ENCODE measurements at regions not wholly inside any gene's neighbourhood (a gene's known extent, or its start where the extent isn't known, plus 50 kb on each side); places are given as distances from the start of the nearest gene placed in this dataset.

GRCh38 chr19:29405728-29405995, 120.1 kb upstream of the VSTM2B start:
- CTCF ChIA-PET: interaction anchor here (0.6 kb wide), 1 partner anchor 32 kb away, joined by 4 read pairs; no protein-coding TSS in a partner anchor
- TF ChIP-seq, protein P1, sequence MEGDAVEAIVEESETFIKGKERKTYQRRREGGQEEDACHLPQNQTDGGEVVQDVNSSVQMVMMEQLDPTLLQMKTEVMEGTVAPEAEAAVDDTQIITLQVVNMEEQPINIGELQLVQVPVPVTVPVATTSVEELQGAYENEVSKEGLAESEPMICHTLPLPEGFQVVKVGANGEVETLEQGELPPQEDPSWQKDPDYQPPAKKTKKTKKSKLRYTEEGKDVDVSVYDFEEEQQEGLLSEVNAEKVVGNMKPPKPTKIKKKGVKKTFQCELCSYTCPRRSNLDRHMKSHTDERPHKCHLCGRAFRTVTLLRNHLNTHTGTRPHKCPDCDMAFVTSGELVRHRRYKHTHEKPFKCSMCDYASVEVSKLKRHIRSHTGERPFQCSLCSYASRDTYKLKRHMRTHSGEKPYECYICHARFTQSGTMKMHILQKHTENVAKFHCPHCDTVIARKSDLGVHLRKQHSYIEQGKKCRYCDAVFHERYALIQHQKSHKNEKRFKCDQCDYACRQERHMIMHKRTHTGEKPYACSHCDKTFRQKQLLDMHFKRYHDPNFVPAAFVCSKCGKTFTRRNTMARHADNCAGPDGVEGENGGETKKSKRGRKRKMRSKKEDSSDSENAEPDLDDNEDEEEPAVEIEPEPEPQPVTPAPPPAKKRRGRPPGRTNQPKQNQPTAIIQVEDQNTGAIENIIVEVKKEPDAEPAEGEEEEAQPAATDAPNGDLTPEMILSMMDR (conservative IDR thresholded peaks at IDR 0.05; ENCODE audit: low read depth): no peak

DNA sequence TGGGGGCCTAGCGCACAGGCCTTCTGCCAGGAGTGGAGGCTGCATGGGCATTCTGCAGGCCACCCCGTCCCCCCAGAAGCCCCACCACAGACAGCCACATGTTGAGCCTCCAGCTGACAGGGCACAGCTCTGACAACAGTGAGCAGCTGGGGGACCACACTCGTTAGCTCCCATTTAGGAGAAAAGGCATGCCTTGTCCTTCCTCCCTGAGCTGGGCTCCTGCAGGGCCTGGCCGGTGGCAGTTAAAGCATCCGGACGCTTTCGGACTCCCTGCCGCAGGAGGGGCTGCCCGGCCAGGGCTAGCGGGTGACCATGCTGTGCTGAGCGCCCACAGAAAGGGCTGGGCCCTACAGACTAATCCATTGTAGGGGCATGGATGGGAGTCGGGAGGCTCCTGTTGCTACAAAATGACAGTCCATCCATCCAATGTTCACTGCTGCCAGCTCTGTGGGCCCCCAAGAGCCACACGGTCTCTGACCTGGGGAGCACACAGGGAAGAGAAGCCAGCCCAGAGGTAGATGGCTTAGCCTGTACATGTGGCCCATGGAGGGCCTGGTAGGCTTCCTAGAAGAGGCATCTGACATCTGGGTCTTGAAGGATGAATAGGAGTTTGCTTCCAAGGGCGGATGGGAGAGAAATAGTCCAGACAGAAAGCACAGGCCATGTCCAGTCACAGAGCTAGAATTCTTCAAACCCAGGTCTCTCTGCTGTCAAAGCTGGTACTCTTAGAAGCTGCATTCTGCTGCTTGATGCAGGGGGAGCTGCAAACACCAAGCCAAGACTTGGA, 116.5 kb upstream of the VSTM2B start:
- ChIA-PET CTCF (interaction anchor here (0.6 kb wide), 2 partner anchors 13 to 79 kb away, joined by 3 read pairs; no protein-coding TSS in a partner anchor), POLR2A (ENCODE audit: low non-redundant PET) (no interaction called here)
- H3K27ac ChIP-seq: no peak overlapping the region
- no peak for DNase-seq (ENCODE audit: low spot score)
- TF ChIP-seq, protein P1 (conservative IDR thresholded peaks at IDR 0.05; ENCODE audit: low read depth): no peak

More at GRCh38 chr19:29405728-29405995, 120.1 kb upstream of the VSTM2B start:
- no peak for DNase-seq (ENCODE audit: low spot score)
- POLR2A ChIA-PET (ENCODE audit: low non-redundant PET): interaction anchor here (0.5 kb wide), 1 partner anchor 14 kb away, joined by 3 read pairs; no protein-coding TSS in a partner anchor
- H3K27ac ChIP-seq: no peak overlapping the region

- TF ChIP-seq, protein P1 (conservative IDR thresholded peaks at IDR 0.05; ENCODE audit: low read depth): no peak
- no peak for DNase-seq (ENCODE audit: low spot score)
- CTCF ChIA-PET: interaction anchor here (0.6 kb wide), 1 partner anchor 326 kb away, joined by 3 read pairs; no protein-coding TSS in a partner anchor
- no peak overlapping the region for H3K27ac ChIP-seq
- POLR2A ChIA-PET (ENCODE audit: low non-redundant PET): no interaction called here
Measured at GRCh38 chr19:29410601-29411000, 115.2 kb upstream of the VSTM2B start.

GRCh38 chr19:29411113-29411581, 114.6 kb upstream of the VSTM2B start:
- ChIA-PET CTCF (no interaction called here), POLR2A (ENCODE audit: low non-redundant PET) (no interaction called here)
- H3K27ac ChIP-seq: no peak overlapping the region
- TF ChIP-seq, protein P1 (conservative IDR thresholded peaks at IDR 0.05; ENCODE audit: low read depth): no peak
- no peak for DNase-seq (ENCODE audit: low spot score)

DNA sequence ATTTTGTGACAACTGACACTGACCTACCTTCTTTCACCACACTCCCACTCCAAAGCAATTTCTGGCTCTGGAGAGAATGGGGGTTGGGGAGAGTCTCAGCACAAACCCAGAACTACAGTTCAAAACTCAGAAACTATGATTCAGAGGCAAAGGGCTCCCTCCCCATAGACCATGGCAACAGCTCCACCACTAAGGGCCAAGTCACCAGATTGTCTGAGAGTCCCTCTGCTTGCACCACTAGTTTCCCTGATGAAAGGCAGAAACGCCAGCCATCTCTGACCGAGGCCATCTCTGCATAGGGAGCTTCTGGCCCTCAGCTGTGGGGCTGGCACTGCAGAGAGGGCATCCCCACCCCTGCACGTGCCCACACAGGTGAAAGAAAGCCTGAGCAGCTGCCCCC, 112.4 kb upstream of the VSTM2B start:
- TF ChIP-seq, protein P1 (conservative IDR thresholded peaks at IDR 0.05; ENCODE audit: low read depth): no peak
- DNase-seq (ENCODE audit: low spot score): no peak
- no peak overlapping the region for H3K27ac ChIP-seq
- CTCF ChIA-PET: interaction anchor here (0.6 kb wide), 1 partner anchor 167 kb away, joined by 3 read pairs; no protein-coding TSS in a partner anchor
- POLR2A ChIA-PET (ENCODE audit: low non-redundant PET): no interaction called here

- no peak for DNase-seq (ENCODE audit: low spot score)
- ChIA-PET CTCF (no interaction called here), POLR2A (ENCODE audit: low non-redundant PET) (no interaction called here)
- TF ChIP-seq, protein P1 (conservative IDR thresholded peaks at IDR 0.05; ENCODE audit: low read depth): no peak
- no peak overlapping the region for H3K27ac ChIP-seq
Measured at GRCh38 chr19:29415507-29415906, 110.3 kb upstream of the VSTM2B start.
